ENCODE measurements at regions not wholly inside any gene's neighbourhood (a gene's known extent, or its start where the extent isn't known, plus 50 kb on each side); places are given as distances from the start of the nearest gene placed in this dataset.

- peaks cover 23% of the 10 kb centered on the region for H3K9me3 ChIP-seq
- H4K20me1 ChIP-seq: no peaks in the 10 kb centered on the region
- H3K36me3 ChIP-seq: peaks cover 18% of the 10 kb centered on the region
- H3K9ac ChIP-seq: peak overlapping the region; percentile 82
- no peaks in the 10 kb centered on the region for H3K27me3 ChIP-seq
- H3K4me2 ChIP-seq: peak overlapping the region; percentile 80
- H3K4me1 ChIP-seq: peaks cover 86% of the 10 kb centered on the region
- peak overlapping the region; percentile 98 for H3K27ac ChIP-seq
- H3K4me3 ChIP-seq: peak overlapping the region; percentile 24; the same call in 1 of the 2 replicates
- TF ChIP-seq Cebpa-rat (IDR thresholded peaks at IDR 0.05): peak; percentile 92
These were observed 277.0 kb downstream of the SMARCA2 start for GRCh38 chr9:2291980-2292704.

GRCh38 chr9:2292733-2293132 lies 277.6 kb downstream of the SMARCA2 start:
- Histone ChIP-seq H4K20me1 (no peaks in the 10 kb centered on the region), H3K4me2 (peak overlapping the region; percentile 80), H3K4me3 (peak overlapping the region; percentile 11; the same call in 1 of the 2 replicates), H3K27ac (peak overlapping the region; percentile 98), H3K27me3 (no peaks in the 10 kb centered on the region), H3K36me3 (peaks cover 24% of the 10 kb centered on the region), H3K9ac (peak overlapping the region; percentile 82), H3K9me3 (peaks cover 29% of the 10 kb centered on the region), H3K4me1 (peaks cover 81% of the 10 kb centered on the region)
- TF ChIP-seq Cebpa-rat (IDR thresholded peaks at IDR 0.05): no peak

DNA sequence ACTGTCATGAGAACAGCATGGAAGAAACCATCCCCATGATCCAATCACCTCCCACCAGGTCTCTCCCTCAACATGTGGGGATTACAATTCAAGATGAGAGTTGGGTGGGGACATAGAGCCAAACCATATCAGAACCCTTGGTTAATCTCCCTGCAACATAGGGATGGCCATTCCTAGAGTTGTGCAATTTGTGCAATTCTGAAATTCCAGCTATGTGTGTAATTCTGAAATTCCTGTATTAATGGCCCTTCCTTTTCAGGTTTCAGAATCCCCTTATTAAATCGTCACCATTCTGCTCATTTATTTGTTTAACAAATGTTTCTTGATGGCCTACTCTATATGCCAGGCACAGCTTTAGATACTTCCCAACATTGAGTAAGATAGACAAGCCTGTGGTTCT lies 282.6 kb downstream of the SMARCA2 start:
- TF ChIP-seq Cebpa-rat (IDR thresholded peaks at IDR 0.05): no peak
- Histone ChIP-seq H4K20me1 (no peaks in the 10 kb centered on the region), H3K36me3 (peaks cover 38% of the 10 kb centered on the region), H3K4me2 (no peak overlapping the region), H3K9me3 (peaks cover 79% of the 10 kb centered on the region), H3K4me1 (peaks cover 62% of the 10 kb centered on the region), H3K27me3 (no peaks in the 10 kb centered on the region), H3K27ac (0 out of 2 replicates have a peak overlapping the region, but pooled peaks have one; percentile 98), H3K4me3 (peak overlapping the region; percentile 40), H3K9ac (no peak overlapping the region)

DNA sequence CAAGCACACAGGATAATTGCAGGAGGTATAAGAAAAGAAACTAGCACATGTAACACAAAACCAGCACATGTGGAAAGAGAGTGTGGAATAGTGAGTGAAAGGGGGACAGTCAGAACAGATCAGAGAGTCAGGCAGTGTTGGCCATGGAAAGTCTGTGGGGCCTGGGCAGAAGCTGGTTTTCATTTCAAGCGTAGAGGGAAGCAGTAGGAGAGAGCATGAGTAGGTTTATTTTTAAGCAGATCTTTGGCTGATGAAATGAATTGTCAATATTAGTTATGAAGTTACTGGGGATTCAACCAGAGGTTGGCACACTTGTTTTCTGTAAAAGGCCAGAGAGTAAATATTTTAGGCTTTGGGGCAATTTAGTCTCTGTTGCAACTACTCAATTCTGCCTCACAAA lies 283.1 kb downstream of the SMARCA2 start:
- 0 out of 2 replicates have a peak overlapping the region, but pooled peaks have one; percentile 10 for H3K4me2 ChIP-seq
- peaks cover 59% of the 10 kb centered on the region for H3K4me1 ChIP-seq
- H3K27ac ChIP-seq: peak overlapping the region; percentile 65
- no peaks in the 10 kb centered on the region for H3K27me3 ChIP-seq
- no peak overlapping the region for H3K9ac ChIP-seq
- H4K20me1 ChIP-seq: no peaks in the 10 kb centered on the region
- H3K9me3 ChIP-seq: peaks cover 83% of the 10 kb centered on the region
- peaks cover 38% of the 10 kb centered on the region for H3K36me3 ChIP-seq
- no peak overlapping the region for H3K4me3 ChIP-seq
- no peak for TF ChIP-seq Cebpa-rat (IDR thresholded peaks at IDR 0.05)

GRCh38 chr9:2299156-2299842 lies 284.2 kb downstream of the SMARCA2 start:
- peak overlapping the region; percentile 11; the same call in 1 of the 2 replicates for H3K9ac ChIP-seq
- H3K27ac ChIP-seq: peak overlapping the region; percentile 65
- no peaks in the 10 kb centered on the region for H4K20me1 ChIP-seq
- peaks cover 49% of the 10 kb centered on the region for H3K4me1 ChIP-seq
- H3K9me3 ChIP-seq: peaks cover 94% of the 10 kb centered on the region
- TF ChIP-seq Cebpa-rat (IDR thresholded peaks at IDR 0.05): no peak
- peaks cover 38% of the 10 kb centered on the region for H3K36me3 ChIP-seq
- H3K4me2 ChIP-seq: peak overlapping the region; percentile 25
- no peaks in the 10 kb centered on the region for H3K27me3 ChIP-seq
- H3K4me3 ChIP-seq: no peak overlapping the region

- TF ChIP-seq Cebpa-rat (IDR thresholded peaks at IDR 0.05): no peak
- Histone ChIP-seq H4K20me1 (no peaks in the 10 kb centered on the region), H3K9me3 (peaks cover 97% of the 10 kb centered on the region), H3K36me3 (peaks cover 38% of the 10 kb centered on the region), H3K4me3 (no peak overlapping the region), H3K4me1 (peaks cover 43% of the 10 kb centered on the region), H3K27me3 (no peaks in the 10 kb centered on the region), H3K9ac (no peak overlapping the region), H3K27ac (peak overlapping the region; percentile 65; the same call in 1 of the 2 replicates), H3K4me2 (peak overlapping the region; percentile 25)
These were observed 284.7 kb downstream of the SMARCA2 start for GRCh38 chr9:2299843-2300205.

DNA sequence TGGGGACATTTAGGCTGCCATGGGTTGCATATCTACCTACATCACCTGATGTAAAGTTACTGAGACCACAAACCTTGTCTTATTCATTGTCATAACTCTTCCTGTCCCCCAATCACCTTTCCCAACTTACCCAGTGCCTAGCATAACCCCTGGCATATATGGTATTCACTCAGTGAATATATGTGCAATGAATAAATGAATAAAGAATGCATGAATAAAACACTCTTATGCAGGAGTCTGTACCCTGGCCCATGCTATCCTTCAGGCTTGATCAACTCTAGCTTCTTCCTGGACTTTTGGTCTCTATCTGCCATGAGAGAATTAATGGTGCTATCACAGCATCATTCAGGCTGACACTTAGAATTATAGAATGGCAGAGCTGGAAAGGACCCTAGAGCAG lies 285.2 kb downstream of the SMARCA2 start:
- Histone ChIP-seq H3K27ac (no peak overlapping the region), H3K4me3 (no peak overlapping the region), H3K9me3 (peaks cover 97% of the 10 kb centered on the region), H3K36me3 (peaks cover 37% of the 10 kb centered on the region), H3K4me2 (peak overlapping the region; percentile 25; the same call in 1 of the 2 replicates), H3K9ac (no peak overlapping the region), H3K27me3 (no peaks in the 10 kb centered on the region), H3K4me1 (peaks cover 38% of the 10 kb centered on the region), H4K20me1 (no peaks in the 10 kb centered on the region)
- no peak for TF ChIP-seq Cebpa-rat (IDR thresholded peaks at IDR 0.05)

- Histone ChIP-seq H3K9ac (no peak overlapping the region), H3K27ac (no peak overlapping the region), H3K36me3 (peaks cover 15% of the 10 kb centered on the region; the same call in 1 of the 2 replicates), H3K4me2 (no peak overlapping the region), H4K20me1 (no peaks in the 10 kb centered on the region), H3K27me3 (no peaks in the 10 kb centered on the region), H3K9me3 (peaks cover 95% of the 10 kb centered on the region), H3K4me1 (peaks cover 49% of the 10 kb centered on the region), H3K4me3 (peak overlapping the region; percentile 13; the same call in 1 of the 2 replicates)
- TF ChIP-seq Cebpa-rat (IDR thresholded peaks at IDR 0.05): no peak
These were observed 287.5 kb downstream of the SMARCA2 start for GRCh38 chr9:2302606-2303005.

DNA sequence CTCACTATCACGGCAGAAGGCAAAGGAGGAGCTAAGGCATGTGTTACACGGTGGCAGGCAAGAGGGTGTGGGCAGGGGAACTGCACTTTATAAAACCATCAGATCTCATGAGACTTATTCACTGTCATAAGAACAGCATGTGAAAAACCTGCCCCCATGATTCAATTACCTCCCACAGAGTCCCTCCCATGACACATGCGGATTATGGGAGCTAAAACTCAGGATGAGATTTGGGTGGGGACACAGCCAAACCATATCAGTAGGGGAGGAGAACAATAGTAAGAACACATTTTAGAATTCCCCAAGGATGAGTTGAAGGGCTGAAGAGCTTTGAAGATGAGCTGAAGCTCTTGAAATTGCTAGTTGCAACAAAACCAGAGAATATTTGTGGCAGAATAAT lies 287.9 kb downstream of the SMARCA2 start:
- H3K27me3 ChIP-seq: no peaks in the 10 kb centered on the region
- H3K9ac ChIP-seq: no peak overlapping the region
- TF ChIP-seq Cebpa-rat (IDR thresholded peaks at IDR 0.05): no peak
- H3K4me3 ChIP-seq: no peak overlapping the region; the same call in 1 of the 2 replicates
- H3K36me3 ChIP-seq: peaks cover 11% of the 10 kb centered on the region; the same call in 1 of the 2 replicates
- H3K4me1 ChIP-seq: peaks cover 49% of the 10 kb centered on the region
- H3K9me3 ChIP-seq: peaks cover 95% of the 10 kb centered on the region
- H3K4me2 ChIP-seq: no peak overlapping the region
- H3K27ac ChIP-seq: no peak overlapping the region
- H4K20me1 ChIP-seq: no peaks in the 10 kb centered on the region

DNA sequence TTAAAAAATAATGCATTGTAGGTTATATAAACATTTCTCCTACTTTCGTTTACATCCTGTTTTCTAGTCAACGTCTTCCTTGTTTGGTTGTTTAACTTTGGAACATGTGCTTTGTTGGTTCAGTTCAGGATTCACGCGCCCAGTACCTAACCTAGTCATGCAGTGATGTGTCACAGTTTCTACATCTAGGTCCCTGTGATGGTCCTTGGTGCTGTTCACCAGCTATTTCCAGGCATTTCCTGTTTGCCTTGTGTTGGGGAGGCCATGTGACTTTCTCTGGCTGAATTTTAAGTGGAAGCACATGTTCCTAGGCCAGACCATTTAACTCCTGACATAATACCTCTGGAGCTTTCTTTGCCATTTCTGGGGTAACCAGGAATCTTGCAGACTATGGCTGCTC lies 292.3 kb downstream of the SMARCA2 start:
- Histone ChIP-seq H3K27me3 (no peaks in the 10 kb centered on the region), H3K9ac (no peak overlapping the region), H3K9me3 (peaks cover 95% of the 10 kb centered on the region), H3K36me3 (peaks cover 3% of the 10 kb centered on the region; the same call in 1 of the 2 replicates), H4K20me1 (no peaks in the 10 kb centered on the region), H3K4me2 (peak overlapping the region; percentile 17; the same call in 1 of the 2 replicates), H3K4me3 (no peak overlapping the region), H3K4me1 (peaks cover 25% of the 10 kb centered on the region), H3K27ac (no peak overlapping the region)
- TF ChIP-seq Cebpa-rat (IDR thresholded peaks at IDR 0.05): no peak
